PC-3 (cell line): ENCODE measurements at regions not wholly inside any gene's neighbourhood (a gene's known extent, or its start where the extent isn't known, plus 50 kb on each side); places are given as distances from the start of the nearest gene placed in this dataset.

Experiments
- ATAC-seq: fragments of 200-7000 bp; cut with Tn5 transposase; 2 replicates; pipeline ENCODE4 v1.9.1; 2020; ENCODE audit warnings: mild to moderate bottlenecking, moderate library complexity
- BruUV-seq: library from RNA; stranded (reverse); fragments of 400-500 nt; replicated peaks from 2 replicates; lab custom pipeline; 2021; lab: Mats Ljungman, UMichigan
- CTCF ChIA-PET: fragments of 300-600 bp; sonication (Branson Sonifier 250); formaldehyde crosslinking; loops from one replicate; lab custom pipeline; 2022; ENCODE audit warnings: antibody characterized with exemption; lab: Charles Lee
- POLR2A ChIA-PET: fragments of 300-600 bp; sonication (Branson Sonifier 250); formaldehyde crosslinking; loops from one replicate; lab custom pipeline; 2022; ENCODE audit warnings: antibody characterized with exemption; ENCODE audit not compliant: unreplicated experiment; lab: Charles Lee
- DNase-seq: peaks from one replicate; pipeline ENCODE4 v3.0.0-alpha.2; 2015
- H2AFZ ChIP-seq: fragments of 300-600 bp; sonication (generic); 2 replicates; pipeline ENCODE4 v1.6.0; 2016; ENCODE audit warnings: antibody characterized with exemption, low read length
- H3F3A ChIP-seq: fragments of 300-600 bp; sonication (generic); one replicate; pipeline ENCODE4 v1.6.0; 2017; ENCODE audit warnings: antibody characterized with exemption, low read length, control low read depth, mild to moderate bottlenecking; ENCODE audit not compliant: unreplicated experiment
- H3K27ac ChIP-seq: fragments of 300-600 bp; sonication (generic); 2 replicates; pipeline ENCODE4 v1.5.1; 2016; ENCODE audit warnings: mild to moderate bottlenecking, low read length
- H3K27me3 ChIP-seq: fragments of 300-600 bp; sonication (generic); 2 replicates; pipeline ENCODE4 v1.6.1; 2016; ENCODE audit warnings: low read length, mixed read lengths
- H3K36me3 ChIP-seq: fragments of 300-600 bp; sonication (generic); 2 replicates; pipeline ENCODE4 v1.6.1; 2016; ENCODE audit warnings: low read depth, mixed run types, low read length, mixed read lengths
- H3K4me1 ChIP-seq: fragments of 300-600 bp; sonication (generic); 2 replicates; pipeline ENCODE4 v1.5.1; 2016; ENCODE audit warnings: low read length; ENCODE audit not compliant: insufficient read depth
- H3K4me2 ChIP-seq: fragments of 300-600 bp; sonication (generic); 2 replicates; pipeline ENCODE4 v1.6.0; 2016; ENCODE audit warnings: low read length
- H3K4me3 ChIP-seq: fragments of 300-600 bp; sonication (generic); 2 replicates; pipeline ENCODE4 v1.5.1; 2016; ENCODE audit warnings: mild to moderate bottlenecking, low read length, mixed read lengths
- H3K79me2 ChIP-seq: fragments of 300-600 bp; sonication (generic); 2 replicates; pipeline ENCODE4 v1.6.1; 2017; ENCODE audit warnings: low read length, mixed read lengths
- H3K9ac ChIP-seq: fragments of 300-600 bp; sonication (generic); 2 replicates; pipeline ENCODE4 v1.6.0; 2016; ENCODE audit warnings: mild to moderate bottlenecking, low read length
- H3K9me2 ChIP-seq: fragments of 300-600 bp; sonication (generic); replicated peaks from 2 replicates; pipeline ENCODE4 v1.6.1; 2016; ENCODE audit warnings: mixed run types, low read length, mixed read lengths
- H3K9me3 ChIP-seq: fragments of 300-600 bp; sonication (generic); 2 replicates; pipeline ENCODE4 v1.6.1; 2016; ENCODE audit warnings: low read length, mixed read lengths
- H4K20me1 ChIP-seq: fragments of 300-600 bp; sonication (generic); 2 replicates; pipeline ENCODE4 v1.6.1; 2016; ENCODE audit warnings: low read length, mixed read lengths
- CTCF ChIP-seq: fragments of 300-600 bp; sonication (generic); conservative IDR thresholded peaks from 2 replicates; pipeline ENCODE4 v1.5.1; 2017; ENCODE audit warnings: antibody characterized with exemption, low read depth, mild to moderate bottlenecking, low read length
- EZH2 ChIP-seq: fragments of 300-600 bp; sonication (generic); IDR thresholded peaks from one replicate; pipeline ENCODE4 v1.6.1; 2017; ENCODE audit warnings: antibody characterized with exemption, mild to moderate bottlenecking, low read length; ENCODE audit not compliant: unreplicated experiment
- EZH2phosphoT487 ChIP-seq: fragments of 300-600 bp; sonication (generic); IDR thresholded peaks from 2 replicates; pipeline ENCODE4 v1.6.1; 2018; ENCODE audit warnings: mild to moderate bottlenecking, antibody characterized with exemption, low read length, borderline replicate concordance
- intact Hi-C: fragments of 100-400 bp; cut with micrococcal nuclease; formaldehyde crosslinking; loops from 2 replicates; pipeline ENCODE4 v1.9.0; 2023

- TF ChIP-seq EZH2 (no peak), EZH2phosphoT487 (no peak), CTCF (no peak)
- no peaks in the 10 kb centered on the region for H4K20me1 ChIP-seq
- ChIA-PET POLR2A (no interaction called here), CTCF (no interaction called here)
- no peaks in the 10 kb centered on the region for H3K79me2 ChIP-seq
- no peak overlapping the region for H3K4me2 ChIP-seq
- no TSS peak for BruUV-seq
- intact Hi-C loops = no loop called here
- H3K9me2 ChIP-seq = no peaks in the 10 kb centered on the region
- H3F3A ChIP-seq = no peaks in the 10 kb centered on the region
- H3K27me3 ChIP-seq = peaks cover 32% of the 10 kb centered on the region
- H3K9ac ChIP-seq = no peak overlapping the region
- H3K4me1 ChIP-seq = no peaks in the 10 kb centered on the region
- no peaks in the 10 kb centered on the region for H3K36me3 ChIP-seq
- no peak for ATAC-seq
- H3K9me3 ChIP-seq = no peaks in the 10 kb centered on the region
- no peak overlapping the region for H3K4me3 ChIP-seq
- no peak overlapping the region for H3K27ac ChIP-seq
- H2AFZ ChIP-seq = no peak overlapping the region
- DNase-seq = no peak
Measured at GRCh38 chr2:65952966-65953761, 481.8 kb upstream of the MEIS1 start.

- no peak for ATAC-seq
- no TSS peak for BruUV-seq
- H4K20me1 ChIP-seq = no peaks in the 10 kb centered on the region
Measured at GRCh38 chr2:65944213-65944612, 490.7 kb upstream of the MEIS1 start.

More at GRCh38 chr2:65944213-65944612, 490.7 kb upstream of the MEIS1 start:
- H3K36me3 ChIP-seq = no peaks in the 10 kb centered on the region
- no peak for TF ChIP-seq EZH2phosphoT487
- no peak for TF ChIP-seq EZH2
- TF ChIP-seq CTCF = no peak
- no peaks in the 10 kb centered on the region for H3K4me1 ChIP-seq
- H3K4me2 ChIP-seq = no peak overlapping the region
- no peak for DNase-seq
- ChIA-PET POLR2A (no interaction called here), CTCF (no interaction called here)
- H3K79me2 ChIP-seq = no peaks in the 10 kb centered on the region
- no peaks in the 10 kb centered on the region for H3K9me2 ChIP-seq
- H3K9me3 ChIP-seq = no peaks in the 10 kb centered on the region
- H3K27ac ChIP-seq = no peak overlapping the region
- no peaks in the 10 kb centered on the region for H3F3A ChIP-seq
- no peak overlapping the region for H3K9ac ChIP-seq
- peaks cover 46% of the 10 kb centered on the region for H3K27me3 ChIP-seq
- H2AFZ ChIP-seq = no peak overlapping the region
- intact Hi-C loops = no loop called here
- H3K4me3 ChIP-seq = no peak overlapping the region
